ENCODE measurements at regions not wholly inside any gene's neighbourhood (a gene's known extent, or its start where the extent isn't known, plus 50 kb on each side); places are given as distances from the start of the nearest gene placed in this dataset.

DNA sequence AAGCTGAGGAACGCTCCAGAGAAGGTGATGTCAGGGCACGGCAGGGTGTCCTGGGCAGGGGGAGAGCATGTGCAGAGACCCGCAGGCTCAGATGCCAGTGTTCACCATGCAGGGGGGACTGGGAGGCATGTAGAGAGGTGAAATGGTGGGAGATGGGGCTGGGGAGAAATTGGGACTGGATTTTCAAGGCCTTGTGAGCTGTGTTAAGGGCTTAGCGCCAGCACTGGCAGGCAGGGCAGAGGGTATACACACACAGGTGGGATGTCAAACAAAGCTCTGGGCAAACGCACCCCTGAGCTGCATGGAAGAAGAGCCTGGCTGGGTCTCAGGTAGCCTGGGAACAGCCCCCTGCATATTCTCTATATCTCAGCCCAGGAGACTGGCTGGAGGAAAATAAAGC is 282.7 kb downstream of the SHQ1 start:
- DNase-seq: no peak

DNA sequence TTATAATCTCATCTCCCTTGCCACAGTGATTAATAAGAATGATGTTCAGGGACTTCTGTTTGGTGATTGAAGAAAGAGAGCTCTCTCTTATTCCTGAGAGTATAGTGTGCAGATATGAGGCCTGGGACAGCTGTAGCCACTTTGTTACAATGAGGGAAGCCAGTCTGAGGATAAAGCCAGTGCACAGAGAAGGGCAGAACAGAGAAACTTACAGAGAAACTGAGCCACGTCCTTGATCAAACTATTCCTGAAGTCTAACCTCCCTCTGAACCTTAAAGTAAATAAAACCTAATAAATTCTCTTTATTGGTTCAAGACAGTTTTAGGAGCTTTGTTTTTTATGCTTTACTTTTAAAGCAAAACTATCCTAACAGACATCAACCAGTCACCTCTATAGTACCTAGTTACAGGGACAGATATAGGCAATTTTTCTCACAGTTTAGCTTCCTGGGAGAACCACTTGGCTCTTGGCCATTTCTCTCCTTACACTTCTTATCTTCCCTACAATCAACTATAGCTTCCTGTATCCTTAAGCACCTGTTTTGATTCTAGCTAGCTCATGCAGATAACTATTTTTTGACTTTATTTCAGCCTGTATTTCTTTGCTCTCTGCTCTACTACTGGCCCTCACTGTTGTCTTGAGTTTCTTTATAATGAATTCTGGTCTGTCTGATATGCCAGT is 284.4 kb downstream of the SHQ1 start:
- DNase-seq: no peak

DNA sequence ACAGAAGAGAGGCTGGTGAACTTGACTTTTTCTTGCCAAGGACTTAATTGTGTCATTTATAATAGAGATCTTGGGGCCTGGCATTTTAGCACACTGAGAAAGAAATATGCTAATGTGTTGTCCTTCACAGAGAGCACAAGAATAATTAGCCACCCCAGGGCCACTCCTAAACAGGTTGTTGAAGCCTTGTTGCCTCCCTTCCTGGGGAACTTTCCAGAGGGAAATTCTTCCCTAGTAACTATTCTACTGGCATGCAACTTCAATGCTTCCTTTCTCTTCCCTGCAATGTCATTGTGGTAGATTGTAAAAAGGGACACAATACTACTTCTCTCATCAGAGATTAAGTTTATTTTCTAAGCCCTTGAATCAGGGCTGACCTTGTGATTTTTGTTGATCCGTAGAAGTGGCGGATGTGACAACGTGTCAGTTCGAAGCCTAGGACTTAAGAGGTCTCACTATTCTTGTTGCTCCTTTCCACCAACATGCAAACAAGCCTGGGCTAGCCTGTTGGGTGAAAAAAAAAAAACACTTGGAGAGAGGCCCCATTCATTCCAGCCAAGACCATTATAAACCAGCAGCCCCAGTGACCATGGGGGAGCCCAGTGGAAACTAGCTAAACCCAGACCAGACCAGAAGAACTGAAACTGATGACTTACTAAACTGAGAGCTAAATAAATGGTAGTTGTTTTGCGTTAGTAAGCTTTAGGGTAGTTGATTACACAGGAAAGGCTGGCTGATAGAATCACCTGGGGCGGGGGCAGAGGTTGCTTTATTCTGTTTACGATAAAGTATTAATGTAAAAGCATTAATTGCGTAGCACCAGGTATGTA is 287.2 kb downstream of the SHQ1 start:
- no peak for DNase-seq

DNA sequence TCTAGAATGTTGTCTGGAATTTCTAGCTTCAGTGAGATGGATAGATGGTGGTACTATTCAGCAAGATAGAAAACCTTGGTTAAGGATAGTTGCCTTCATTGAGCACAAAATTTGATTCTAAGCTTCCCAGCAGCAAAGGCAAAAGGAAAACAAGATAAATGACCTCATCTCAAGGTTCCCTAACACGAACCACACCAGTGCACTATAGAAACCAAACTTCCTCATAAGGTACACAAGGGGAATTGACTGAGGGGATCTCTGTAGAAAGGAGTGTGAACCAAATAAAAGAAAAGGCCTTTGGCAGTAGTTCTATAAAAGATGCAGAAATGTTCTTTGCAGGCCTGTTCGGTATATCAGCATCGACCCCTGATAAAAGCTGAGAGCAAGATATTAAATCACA is 288.9 kb downstream of the SHQ1 start:
- DNase-seq: no peak

DNA sequence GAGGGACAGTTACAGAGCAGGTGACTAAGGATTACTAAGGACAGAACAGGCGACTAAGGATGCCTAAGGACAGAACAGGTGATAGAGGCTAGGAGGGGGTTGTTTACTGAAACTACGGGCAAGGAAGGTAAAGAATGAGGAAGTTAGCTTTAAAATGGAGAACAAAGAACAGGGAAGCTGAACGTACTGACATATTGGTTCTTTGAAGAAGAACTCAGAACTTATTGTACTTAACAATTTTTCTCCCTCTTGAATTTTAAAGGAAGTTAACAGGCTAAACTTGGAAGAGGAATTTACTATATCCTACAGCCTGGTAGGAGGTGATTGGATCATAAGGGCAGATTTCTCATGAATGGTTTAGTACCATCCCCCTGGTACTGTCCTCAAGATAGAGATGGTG is 290.2 kb downstream of the SHQ1 start:
- DNase-seq: no peak

DNA sequence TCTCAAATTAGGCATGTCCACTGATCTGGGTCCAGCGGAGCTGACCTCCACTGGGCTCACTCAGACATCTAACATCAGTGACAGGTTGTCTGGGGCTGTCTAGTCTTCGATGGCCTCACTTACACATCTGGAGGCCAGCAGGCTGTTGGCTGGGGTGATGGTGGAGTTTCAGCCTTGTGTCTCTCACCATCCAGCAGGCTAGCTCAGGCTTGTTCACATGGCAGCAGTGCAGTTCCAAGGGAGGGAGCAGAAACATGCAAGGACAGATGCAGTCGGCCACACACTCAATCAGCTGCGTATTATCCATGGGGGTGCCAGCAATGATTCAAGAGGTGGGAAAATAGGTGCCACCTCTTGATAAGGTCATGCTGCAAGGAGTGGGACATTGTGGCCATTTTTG is 292.5 kb downstream of the SHQ1 start:
- no peak for DNase-seq

DNA sequence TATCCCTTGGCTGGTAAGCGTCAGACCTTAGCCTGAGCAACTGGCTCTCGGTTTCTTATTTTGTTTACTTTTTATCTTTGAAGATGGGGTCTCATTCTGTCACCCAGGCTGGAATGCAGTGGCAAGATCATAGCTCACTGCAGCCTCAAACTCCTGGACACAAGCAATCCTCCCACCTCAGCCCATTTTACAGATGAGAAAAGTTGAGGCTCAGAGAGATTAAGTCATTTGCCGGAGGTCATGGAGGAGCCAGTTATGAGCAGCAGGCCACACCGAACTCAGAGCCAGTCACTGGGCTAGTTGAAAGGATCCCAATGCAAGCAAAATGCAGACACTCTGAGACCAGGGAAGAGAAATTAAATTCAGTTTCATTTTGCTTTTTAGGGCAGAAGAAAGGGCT is 293.6 kb downstream of the SHQ1 start:
- DNase-seq: no peak

DNA sequence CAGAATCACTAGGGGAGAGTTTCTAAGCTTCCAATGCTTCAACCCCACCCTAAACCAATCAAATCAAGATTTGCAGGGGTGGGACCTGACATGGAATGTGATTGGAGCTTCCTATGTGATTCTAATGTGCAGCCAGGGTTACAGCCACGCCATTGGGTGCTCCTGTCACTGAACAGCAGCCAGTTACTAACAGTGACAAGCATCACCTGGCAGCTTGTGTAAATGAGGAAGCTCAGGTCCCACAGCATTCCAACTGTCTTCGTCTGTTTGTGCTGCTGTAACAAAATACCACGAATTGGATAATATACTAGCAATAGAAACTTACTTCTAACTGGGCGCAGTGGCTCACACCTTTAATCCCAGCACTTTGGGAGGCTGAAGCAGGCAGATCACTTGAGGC is 294.9 kb downstream of the SHQ1 start:
- no peak for DNase-seq

DNA sequence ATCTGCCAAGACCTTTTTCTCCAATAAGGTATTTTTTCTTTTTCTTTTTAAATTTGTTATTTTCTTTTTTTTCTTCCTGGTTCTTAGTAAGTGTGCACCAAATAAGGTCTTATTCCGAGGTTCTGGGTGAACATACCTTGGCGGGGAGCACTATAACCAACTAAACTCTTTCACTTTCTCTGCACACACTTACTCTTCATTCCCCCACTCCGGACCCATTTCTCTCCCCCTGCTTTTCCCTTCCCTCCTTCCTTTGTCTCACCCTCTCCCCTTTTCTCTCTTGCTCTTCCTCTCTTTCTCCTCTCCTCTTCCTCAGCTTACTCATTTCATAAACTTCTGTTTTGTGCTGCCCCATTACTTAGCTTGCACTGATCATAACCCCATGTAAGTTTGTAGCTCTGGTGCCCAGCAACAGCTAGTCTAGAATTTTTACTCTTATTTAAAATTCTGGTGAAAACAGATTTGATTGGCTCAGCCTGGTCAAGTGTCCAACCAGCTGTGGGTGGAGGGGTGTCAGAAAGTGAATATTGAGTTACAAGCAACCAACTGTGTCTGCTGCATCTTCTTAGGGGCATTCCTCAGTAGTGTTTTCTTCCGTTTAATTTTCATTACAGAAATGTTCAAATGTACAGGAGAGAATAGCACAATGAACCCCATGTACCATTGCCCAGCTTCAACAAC is 297.5 kb downstream of the SHQ1 start:
- DNase-seq: no peak

DNA sequence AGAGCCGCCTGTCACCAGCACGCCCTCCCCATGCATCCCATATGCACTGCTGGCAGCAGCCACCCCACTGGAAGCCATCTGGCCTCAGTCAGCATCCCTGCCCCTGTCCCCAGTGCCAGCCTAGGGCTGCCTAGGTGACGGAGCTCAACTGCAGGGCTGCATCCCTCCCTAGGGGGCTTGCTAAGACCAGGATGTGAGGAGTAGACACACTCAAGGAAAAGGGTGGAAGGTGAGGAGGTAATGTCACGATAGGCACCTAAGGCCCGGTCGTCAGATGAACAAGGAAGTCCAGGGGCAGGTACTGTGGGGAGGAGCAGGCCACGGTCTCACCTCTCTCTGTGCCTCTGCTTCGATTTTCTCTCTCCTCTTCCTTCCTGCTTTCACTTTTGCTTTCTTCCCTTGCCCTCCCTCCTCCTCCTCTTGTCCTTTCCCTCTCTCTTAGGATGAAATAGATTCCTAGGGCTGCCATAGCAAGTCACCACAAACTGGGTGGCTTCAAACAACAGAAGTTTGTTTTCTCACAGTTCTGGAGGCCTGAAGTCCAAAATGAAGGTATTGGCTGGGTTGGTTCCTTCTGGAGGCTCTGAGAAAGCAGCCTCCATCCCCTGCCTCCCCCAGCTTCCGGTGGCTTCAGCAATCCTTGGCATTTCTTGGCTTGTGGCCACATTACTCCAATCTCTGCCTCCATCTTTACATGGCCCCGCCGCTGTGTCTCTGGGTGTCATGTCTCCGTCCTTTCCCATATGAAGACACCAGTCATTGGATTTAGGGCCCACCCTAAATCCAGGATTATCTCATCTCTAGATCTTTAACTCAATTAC is 298.3 kb downstream of the SHQ1 start:
- DNase-seq: no peak

DNA sequence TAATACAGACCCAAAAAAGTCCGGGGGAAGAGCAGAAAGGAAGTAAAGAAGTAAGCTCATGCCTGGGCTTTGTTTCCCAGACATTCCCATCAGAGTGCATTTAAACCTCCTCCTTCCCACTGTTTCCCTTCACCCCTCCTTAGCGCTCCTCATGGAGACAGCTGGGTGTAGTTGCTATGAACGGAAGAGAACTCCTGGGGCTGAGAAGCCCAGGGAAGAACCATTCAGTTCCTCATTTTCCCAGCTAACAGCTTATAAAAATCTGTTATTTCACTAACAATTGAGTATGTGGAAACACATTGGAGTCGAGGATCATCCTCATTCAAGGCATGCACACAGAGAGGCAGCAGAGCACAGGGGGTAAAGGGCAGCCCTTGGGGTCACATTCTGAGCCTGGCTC is 299.3 kb downstream of the SHQ1 start:
- DNase-seq: no peak

DNA sequence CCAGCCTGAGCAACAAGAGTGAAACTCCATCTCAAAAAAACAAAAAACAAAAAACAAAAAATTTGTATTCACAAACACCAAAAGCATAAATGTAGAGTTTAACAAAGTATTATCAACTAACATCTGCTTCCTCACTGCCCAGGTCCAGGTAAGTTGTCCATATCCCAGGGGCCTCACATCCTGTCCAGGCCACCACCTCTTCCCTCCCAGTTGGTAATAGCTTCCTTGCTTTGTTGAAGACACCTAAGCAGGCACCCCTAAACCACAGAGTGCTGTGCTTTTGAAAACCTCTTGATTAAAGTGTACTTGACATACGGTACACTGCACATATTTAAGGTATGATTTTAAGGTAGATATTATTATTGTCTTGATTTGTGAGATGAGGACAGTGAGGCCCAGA is 299.8 kb downstream of the SHQ1 start:
- no peak for DNase-seq

DNA sequence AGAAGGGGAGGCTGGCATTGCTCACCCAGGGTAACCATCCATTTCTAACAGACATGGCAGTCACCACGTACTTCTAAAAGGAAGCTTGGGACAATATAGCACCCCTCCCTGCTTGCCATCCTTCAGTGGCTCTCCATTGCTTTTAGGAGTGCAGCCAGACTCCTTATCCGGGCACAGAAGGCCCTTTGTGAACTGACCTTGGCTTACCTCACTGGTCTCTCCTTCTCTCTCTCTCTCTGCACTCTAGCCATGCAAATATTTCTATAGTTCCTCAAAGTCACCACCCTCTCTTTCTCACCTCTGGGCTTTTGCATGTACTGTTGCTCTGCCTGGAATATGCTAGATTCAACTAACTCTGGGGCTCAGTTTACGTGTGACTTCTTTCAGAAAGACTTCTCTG is 301.1 kb downstream of the SHQ1 start:
- DNase-seq: no peak

DNA sequence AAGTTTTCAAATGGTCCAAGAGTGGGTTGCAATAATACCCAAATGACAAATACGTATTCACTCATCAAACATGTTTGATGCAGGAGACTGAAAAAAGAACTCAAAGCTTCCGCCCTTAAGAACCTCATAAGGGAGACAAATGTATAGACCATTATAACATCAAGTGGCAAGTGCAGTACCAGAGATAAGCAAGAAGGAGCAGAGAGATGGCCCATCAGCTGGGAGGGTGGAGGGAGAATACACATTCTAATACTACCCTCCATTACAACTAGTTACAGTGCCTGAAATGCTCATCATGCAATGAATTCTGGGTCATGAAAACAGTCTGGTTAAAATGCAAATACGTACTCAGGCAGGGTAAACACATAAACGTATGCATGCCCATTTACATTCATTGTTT is 304.0 kb downstream of the SHQ1 start:
- DNase-seq: no peak

DNA sequence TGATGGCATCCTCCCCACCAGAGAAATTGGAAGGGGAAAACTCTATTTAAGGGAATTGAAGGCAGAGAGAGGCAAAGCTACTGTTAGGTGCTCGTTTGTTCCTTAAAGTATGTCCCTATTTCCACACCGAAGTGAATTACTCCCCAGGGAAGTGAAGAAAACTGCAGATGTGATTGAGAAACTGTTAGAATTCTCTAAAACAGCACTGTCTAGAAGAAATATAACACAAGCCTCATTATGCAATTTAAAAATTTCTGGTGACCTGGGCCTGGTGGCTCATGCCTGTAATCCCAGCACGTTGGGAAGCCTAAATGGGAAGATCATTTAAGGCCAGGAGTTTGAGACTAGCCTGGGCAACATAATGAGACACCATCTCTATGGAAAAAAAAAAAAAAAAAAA is 305.0 kb downstream of the SHQ1 start:
- DNase-seq: no peak

DNA sequence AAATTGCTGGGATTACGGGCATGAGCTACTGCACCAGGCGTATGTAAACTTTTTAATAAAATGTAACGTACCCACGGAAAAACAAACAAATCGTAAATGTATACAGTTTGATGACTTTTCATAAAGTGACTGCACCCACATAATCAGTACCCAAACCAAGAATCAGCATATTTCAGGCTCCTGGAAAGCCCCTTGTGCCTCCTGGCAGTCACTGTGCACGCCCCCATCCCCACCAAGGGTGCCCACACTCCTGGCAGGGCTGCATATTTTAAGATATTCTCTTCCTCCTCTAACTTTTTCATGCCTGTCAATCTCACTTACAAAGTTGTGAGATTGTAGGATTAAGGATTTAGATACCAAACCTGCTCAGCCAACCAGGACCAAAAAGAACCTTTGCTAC is 305.5 kb downstream of the SHQ1 start:
- DNase-seq: no peak

DNA sequence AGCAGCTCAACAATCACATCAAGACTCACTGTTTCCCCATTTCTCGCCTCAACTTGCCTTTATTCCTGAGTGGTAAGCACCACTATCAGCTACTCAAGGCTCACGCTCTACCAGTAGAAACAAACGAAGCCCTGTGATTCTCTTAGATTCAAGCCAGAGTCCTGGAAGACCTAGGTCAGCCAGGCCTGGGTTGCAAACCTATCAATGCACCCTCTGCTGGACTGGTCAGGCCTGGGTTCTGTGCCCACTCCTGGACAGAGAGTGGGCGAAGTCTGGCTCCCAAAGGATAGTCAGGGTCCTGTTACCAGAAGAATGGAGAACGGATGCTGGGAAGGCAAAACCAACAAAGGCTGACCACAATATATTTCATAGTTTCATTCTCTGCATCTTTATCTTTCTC is 308.4 kb downstream of the SHQ1 start:
- DNase-seq: no peak

DNA sequence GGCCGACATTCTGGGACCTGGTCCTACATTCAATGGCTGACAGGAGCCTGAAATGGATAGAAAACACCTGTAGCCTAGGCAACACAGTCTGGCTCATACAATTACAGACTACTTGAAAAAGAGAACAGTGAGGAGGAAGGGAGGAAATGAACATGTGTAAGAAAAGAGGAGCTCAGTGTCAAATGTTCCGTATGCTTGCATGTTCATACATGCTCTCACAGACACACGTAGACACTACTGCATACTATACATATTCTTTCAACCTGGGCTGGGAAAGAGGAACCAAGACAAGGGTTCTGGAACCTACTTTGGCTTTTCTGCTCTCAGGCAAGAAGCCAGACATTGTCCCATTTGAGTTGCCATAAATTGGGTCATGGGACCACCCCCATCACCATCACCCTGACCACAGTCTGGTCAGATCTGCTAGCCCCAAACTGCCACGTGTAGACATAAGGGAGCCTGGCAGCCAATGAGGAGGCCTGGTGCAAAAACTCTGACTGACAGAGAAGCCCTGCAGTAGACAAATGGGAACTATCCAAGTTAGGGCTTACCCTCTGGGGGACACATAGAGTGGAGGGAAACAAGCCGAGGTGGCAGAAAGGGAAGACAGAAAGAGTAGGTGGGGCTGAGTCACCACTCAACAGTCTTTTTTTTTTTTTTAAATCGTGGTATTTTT is 310.0 kb downstream of the SHQ1 start:
- no peak for DNase-seq

DNA sequence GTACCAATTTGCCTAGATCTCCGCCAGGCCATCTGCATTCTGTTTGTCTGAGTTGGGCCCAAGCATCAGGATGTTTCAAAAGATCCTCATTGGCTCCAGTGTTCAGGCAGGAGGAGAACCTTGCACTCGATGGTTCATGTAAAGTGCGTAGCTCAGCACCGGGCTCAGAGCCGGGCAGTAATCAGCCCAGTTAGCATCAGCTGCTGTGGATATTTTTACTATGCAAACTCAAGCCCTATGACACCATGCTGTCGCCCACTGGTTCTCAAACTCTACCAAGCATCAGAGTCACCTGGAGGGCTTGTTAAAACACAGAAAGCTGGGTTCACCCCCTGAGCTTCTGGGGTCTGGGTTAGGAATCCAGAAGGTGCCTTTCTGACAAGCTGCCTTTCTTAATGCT is 310.8 kb downstream of the SHQ1 start:
- DNase-seq: no peak

DNA sequence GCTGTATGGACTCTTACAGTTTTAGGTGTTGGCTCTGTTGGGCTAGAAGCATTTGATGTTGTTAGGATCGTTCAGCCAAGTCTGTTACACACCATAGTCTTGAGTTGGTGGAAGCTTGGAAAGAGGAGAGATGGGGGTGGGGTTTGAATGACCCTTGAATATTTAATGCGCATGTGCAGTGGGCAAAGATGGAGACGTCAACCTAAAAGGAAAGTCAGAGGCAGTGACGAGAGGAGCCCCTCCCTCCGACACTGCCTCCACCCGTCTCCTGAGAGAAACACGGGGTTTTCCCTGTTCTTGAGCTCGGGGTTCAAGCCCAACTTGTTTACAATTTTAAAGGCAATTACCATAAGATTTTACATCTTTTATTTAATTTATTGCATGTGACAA is 311.4 kb downstream of the SHQ1 start:
- no peak for DNase-seq

DNA sequence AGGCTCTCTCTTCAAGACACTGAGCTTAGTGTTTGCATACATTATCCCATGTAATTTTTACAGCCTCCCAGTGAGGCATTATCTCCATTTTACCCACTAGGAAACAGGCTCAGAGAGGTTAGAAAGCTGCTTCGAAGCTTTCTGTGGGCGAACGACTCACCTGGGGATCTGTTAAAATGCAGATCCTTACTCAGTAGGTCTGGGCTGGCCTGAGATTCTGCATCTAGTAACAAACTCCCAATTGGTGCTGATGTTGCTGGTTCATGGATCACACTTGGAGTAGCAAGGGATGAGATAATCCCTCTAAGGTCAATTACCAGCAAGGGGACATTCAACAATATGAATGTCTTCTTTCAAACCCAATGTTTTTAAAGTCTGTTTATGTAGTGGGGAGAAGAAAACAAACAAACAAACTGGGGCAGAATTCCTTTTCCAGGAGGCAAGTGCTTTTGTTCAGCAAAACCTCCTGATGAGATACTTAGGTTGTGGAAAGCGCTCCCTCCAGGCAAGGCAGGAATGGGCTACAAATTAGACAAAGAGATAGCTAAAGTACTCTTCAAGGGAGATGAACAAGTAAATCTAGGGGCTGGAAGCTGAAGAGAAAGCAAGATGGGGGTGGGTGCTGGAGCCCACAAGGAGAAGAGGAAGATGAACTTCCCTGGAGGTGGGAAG is 311.9 kb downstream of the SHQ1 start:
- DNase-seq: no peak

DNA sequence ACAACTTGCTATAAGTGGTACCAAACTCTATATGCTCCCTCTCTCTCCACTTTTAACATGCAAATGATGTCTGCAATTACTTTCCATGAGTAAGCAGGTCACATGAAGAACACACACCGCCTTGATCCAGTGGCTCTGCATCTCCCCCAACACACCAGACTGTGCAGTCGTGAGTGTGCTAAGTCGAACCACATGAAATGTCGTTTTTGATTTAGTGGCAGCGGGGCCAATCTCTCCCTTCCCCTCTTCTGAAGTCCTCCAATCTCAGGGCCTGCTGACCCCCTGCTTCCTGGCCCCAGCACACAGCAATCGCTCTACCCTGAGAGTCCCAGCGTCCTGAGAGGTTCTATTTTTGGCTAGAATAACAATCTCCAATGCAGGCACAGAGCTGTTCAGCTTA is 312.5 kb downstream of the SHQ1 start:
- no peak for DNase-seq

All from activated CD4-positive, CD25-positive, alpha-beta regulatory T cell treated with anti-CD3 and anti-CD28 coated beads, Interleukin-2, amount 50 U/mL, for 72 hours (primary cell).